H9 (cell line): ENCODE measurements at regions not wholly inside any gene's neighbourhood (a gene's known extent, or its start where the extent isn't known, plus 50 kb on each side); places are given as distances from the start of the nearest gene placed in this dataset.

Experiments
- DNase-seq: peaks from one replicate; pipeline ENCODE4 v3.0.0-alpha.2; 2017
- H2AFZ ChIP-seq: one replicate; pipeline ENCODE4 v1.6.1; 2013; ENCODE audit warnings: mild to moderate bottlenecking, low read length, control low read depth, moderate library complexity
- H2AK5ac ChIP-seq: 2 replicates; pipeline ENCODE4 v1.6.1; 2013; ENCODE audit warnings: low read length, control low read depth, mixed read lengths; ENCODE audit not compliant: insufficient read length
- H2BK120ac ChIP-seq: one replicate; pipeline ENCODE4 v1.6.1; 2013; ENCODE audit warnings: low read depth, mild to moderate bottlenecking, low read length, control low read depth, inconsistent platforms; ENCODE audit not compliant: poor library complexity, severe bottlenecking
- H2BK12ac ChIP-seq: 2 replicates; pipeline ENCODE4 v1.6.1; 2013; ENCODE audit warnings: low read length, control low read depth, mixed read lengths, low read depth; ENCODE audit not compliant: insufficient read length
- H2BK15ac ChIP-seq: 2 replicates; pipeline ENCODE4 v1.6.1; 2013; ENCODE audit warnings: low read depth, low read length, control low read depth
- H2BK20ac ChIP-seq: one replicate; pipeline ENCODE4 v1.6.1; 2013; ENCODE audit warnings: low read depth, mild to moderate bottlenecking, low read length, control low read depth, inconsistent platforms; ENCODE audit not compliant: poor library complexity, severe bottlenecking
- H2BK5ac ChIP-seq: 2 replicates; pipeline ENCODE4 v1.6.1; 2013; ENCODE audit warnings: low read length, control low read depth, mixed read lengths; ENCODE audit not compliant: insufficient read length
- H3K14ac ChIP-seq: 2 replicates; pipeline ENCODE4 v1.6.1; 2013; ENCODE audit warnings: low read length, control low read depth; ENCODE audit not compliant: insufficient read depth
- H3K18ac ChIP-seq: 2 replicates; pipeline ENCODE4 v1.6.1; 2013; ENCODE audit warnings: low read depth, mild to moderate bottlenecking, mixed read lengths, low read length, control low read depth; ENCODE audit not compliant: insufficient read length
- H3K23ac ChIP-seq: 2 replicates; pipeline ENCODE4 v1.6.1; 2013; ENCODE audit warnings: low read length, control low read depth, mixed read lengths, low read depth; ENCODE audit not compliant: insufficient read length
- H3K23me2 ChIP-seq: 2 replicates; pipeline ENCODE4 v1.6.1; 2013; ENCODE audit warnings: low read depth, mild to moderate bottlenecking, mixed read lengths, low read length, control low read depth; ENCODE audit not compliant: insufficient read length, poor library complexity, severe bottlenecking
- H3K27ac ChIP-seq: 2 replicates; pipeline ENCODE4 v1.5.1; 2013; ENCODE audit warnings: low read length, control low read depth, mixed read lengths, low read depth; ENCODE audit not compliant: insufficient read length
- H3K27me3 ChIP-seq: 2 replicates; pipeline ENCODE4 v1.6.1; 2013; ENCODE audit warnings: low read length, control low read depth, inconsistent platforms; ENCODE audit not compliant: insufficient read depth
- H3K4ac ChIP-seq: 2 replicates; pipeline ENCODE4 v1.6.1; 2013; ENCODE audit warnings: low read depth, mild to moderate bottlenecking, control low read depth, inconsistent platforms, low read length, moderate library complexity
- H3K4me1 ChIP-seq: 2 replicates; pipeline ENCODE4 v1.6.1; 2013; ENCODE audit warnings: low read length, control low read depth, inconsistent platforms; ENCODE audit not compliant: insufficient read depth
- H3K4me2 ChIP-seq: 2 replicates; pipeline ENCODE4 v1.6.1; 2013; ENCODE audit warnings: low read length, control low read depth, mixed read lengths; ENCODE audit not compliant: insufficient read length, insufficient read depth
- H3K56ac ChIP-seq: 2 replicates; pipeline ENCODE4 v1.6.1; 2013; ENCODE audit warnings: low read depth, mild to moderate bottlenecking, mixed read lengths, low read length, control low read depth; ENCODE audit not compliant: insufficient read length
- H3K79me1 ChIP-seq: 2 replicates; pipeline ENCODE4 v1.6.1; 2013; ENCODE audit warnings: low read depth, mild to moderate bottlenecking, moderate library complexity, low read length, control low read depth, inconsistent platforms; ENCODE audit not compliant: insufficient read depth, poor library complexity, severe bottlenecking
- H3K79me2 ChIP-seq: 2 replicates; pipeline ENCODE4 v1.6.1; 2013; ENCODE audit warnings: low read length, control low read depth, inconsistent platforms; ENCODE audit not compliant: insufficient read depth
- H3K9ac ChIP-seq: 2 replicates; pipeline ENCODE4 v1.6.1; 2013; ENCODE audit warnings: low read length, control low read depth, mixed read lengths; ENCODE audit not compliant: insufficient read length; ENCODE audit errors: extremely low read depth
- H3K9me3 ChIP-seq: one replicate; pipeline ENCODE4 v1.6.1; 2013; ENCODE audit warnings: low read depth, low read length, inconsistent platforms; ENCODE audit not compliant: control insufficient read depth
- H3T11ph ChIP-seq: one replicate; pipeline ENCODE4 v1.6.1; 2013; ENCODE audit warnings: mild to moderate bottlenecking, low read length, control low read depth, inconsistent platforms
- H4K20me1 ChIP-seq: one replicate; pipeline ENCODE4 v1.6.1; 2013; ENCODE audit not compliant: control insufficient read depth, insufficient read length, insufficient read depth
- H4K5ac ChIP-seq: 2 replicates; pipeline ENCODE4 v1.6.1; 2013; ENCODE audit warnings: low read depth, mild to moderate bottlenecking, mixed read lengths, low read length, control low read depth; ENCODE audit not compliant: insufficient read length
- H4K8ac ChIP-seq: replicated peaks from 2 replicates; pipeline ENCODE4 v1.6.1; 2013; ENCODE audit warnings: low read length, control low read depth, mixed read lengths, low read depth; ENCODE audit not compliant: insufficient read length
- H4K91ac ChIP-seq: 2 replicates; pipeline ENCODE4 v1.6.1; 2013; ENCODE audit warnings: low read depth, mild to moderate bottlenecking, moderate library complexity, mixed read lengths, low read length, control low read depth; ENCODE audit not compliant: insufficient read length
- H3K27ac Mint-ChIP-seq, 3 experiments: 2 replicates in 2 of 3; 3 replicates in 1 of 3; pipeline ENCODE4 v1.8.0; 2020 to 2021; ENCODE audit warnings: mixed read lengths in 3 of 3, mild to moderate bottlenecking in 1 of 3, moderate library complexity in 1 of 3
- H3K27me3 Mint-ChIP-seq: 2 replicates; pipeline ENCODE4 v1.8.0; 2021; ENCODE audit warnings: low read depth, mild to moderate bottlenecking, moderate library complexity, mixed read lengths
- H3K36me3 Mint-ChIP-seq, 3 experiments: 2 replicates in 2 of 3; 3 replicates in 1 of 3; pipeline ENCODE4 v1.8.0; 2020 to 2021; ENCODE audit warnings: low read depth in 3 of 3, mixed read lengths in 3 of 3; ENCODE audit not compliant: insufficient read depth in 1 of 3
- H3K4me1 Mint-ChIP-seq, 2 experiments: 2 replicates each; pipeline ENCODE4 v1.8.0; 2020; ENCODE audit warnings: mixed read lengths in 2 of 2
- H3K4me3 Mint-ChIP-seq, 2 experiments: 2 replicates in 1 of 2; 3 replicates in 1 of 2; pipeline ENCODE4 v1.8.0; 2020 to 2021; ENCODE audit warnings: mild to moderate bottlenecking in 2 of 2, mixed read lengths in 2 of 2, moderate library complexity in 1 of 2
- H3K9me3 Mint-ChIP-seq, 2 experiments: 2 replicates in 1 of 2; 3 replicates in 1 of 2; pipeline ENCODE4 v1.8.0; 2020; ENCODE audit warnings: mild to moderate bottlenecking in 2 of 2, mixed read lengths in 2 of 2, moderate library complexity in 1 of 2
- CTCF ChIP-seq: fragments of 200-600 bp; sonication (generic); conservative IDR thresholded peaks from 3 replicates; pipeline ENCODE4 v1.8.0; 2021; ENCODE audit warnings: antibody characterized with exemption, mild to moderate bottlenecking

- peaks cover 0 to 2% of the 10 kb centered on the region in 2 experiments; a peak in 1 of 4 replicates for H3K4me1 Mint-ChIP-seq
- Histone ChIP-seq H3K9ac (no peak overlapping the region), H3K79me2 (no peaks in the 10 kb centered on the region), H2BK12ac (no peak overlapping the region), H4K5ac (no peak overlapping the region), H3K18ac (no peak overlapping the region), H3K14ac (no peak overlapping the region), H2BK5ac (no peak overlapping the region), H3T11ph (no peak overlapping the region), H4K20me1 (no peaks in the 10 kb centered on the region), H2AFZ (no peak overlapping the region), H3K27me3 (no peaks in the 10 kb centered on the region), H3K9me3 (no peaks in the 10 kb centered on the region), H4K91ac (no peak overlapping the region), H2BK15ac (no peak overlapping the region), H3K4me2 (no peak overlapping the region), H3K27ac (no peak overlapping the region), H3K4me1 (no peaks in the 10 kb centered on the region), H3K79me1 (no peaks in the 10 kb centered on the region), H3K56ac (no peak overlapping the region), H3K23ac (no peak overlapping the region), H4K8ac (no peak overlapping the region), H3K23me2 (no peaks in the 10 kb centered on the region), H3K4ac (no peak overlapping the region), H2BK120ac (no peak overlapping the region), H2BK20ac (no peak overlapping the region), H2AK5ac (no peak overlapping the region)
- no peaks in the 10 kb centered on the region for H3K27me3 Mint-ChIP-seq
- H3K36me3 Mint-ChIP-seq = no peaks in the 10 kb centered on the region; a peak in 1 of 7 replicates
- TF ChIP-seq CTCF = no peak
- H3K9me3 Mint-ChIP-seq = no peaks in the 10 kb centered on the region; a peak in 1 of 5 replicates
- DNase-seq = no peak
- no peak overlapping the region for H3K27ac Mint-ChIP-seq
- H3K4me3 Mint-ChIP-seq = no peak overlapping the region
Measured at GRCh38 chr3:34508732-34509131, 710.3 kb downstream of the PDCD6IP start.
